CD4-positive, alpha-beta T cell treated with Interferon gamma for 1 hour (primary cell): ENCODE measurements at regions not wholly inside any gene's neighbourhood (a gene's known extent, or its start where the extent isn't known, plus 50 kb on each side); places are given as distances from the start of the nearest gene placed in this dataset.

Experiments used
- DNase-seq: peaks from one replicate; pipeline ENCODE4 v3.0.0-alpha.2; 2020

- no peak for DNase-seq
These were observed 91.8 kb downstream of the DHCR7 start for GRCh38 chr11:71356280-71356876.

- DNase-seq = no peak
These were observed 92.9 kb downstream of the DHCR7 start for GRCh38 chr11:71355281-71355680.

- no peak for DNase-seq
These were observed 93.6 kb downstream of the DHCR7 start for GRCh38 chr11:71354394-71355105.

DNA sequence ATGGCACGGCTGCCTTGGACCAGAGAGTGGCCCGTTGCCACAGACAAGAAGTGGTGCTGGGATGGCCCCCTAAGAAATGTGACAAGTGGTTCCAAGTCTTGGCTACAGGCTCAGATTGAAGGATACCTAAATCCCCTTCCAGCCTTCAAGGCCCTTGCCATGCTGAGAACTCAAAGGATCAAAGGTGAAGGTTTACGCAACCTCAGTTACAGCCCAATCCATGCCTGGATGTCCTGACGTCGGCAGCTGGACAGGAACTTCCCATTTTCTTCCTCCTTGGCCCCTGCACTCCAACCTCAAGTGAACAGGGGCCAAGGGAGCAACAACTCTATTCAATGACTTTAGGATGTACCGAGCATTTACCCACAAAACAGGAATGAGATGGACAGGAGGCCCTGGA is 95.4 kb downstream of the DHCR7 start:
- DNase-seq = no peak

- no peak for DNase-seq
These were observed 96.0 kb downstream of the DHCR7 start for GRCh38 chr11:71352226-71352625.

- no peak for DNase-seq
These were observed 97.2 kb upstream of the SHANK2 start for GRCh38 chr11:71349627-71350026.

DNA sequence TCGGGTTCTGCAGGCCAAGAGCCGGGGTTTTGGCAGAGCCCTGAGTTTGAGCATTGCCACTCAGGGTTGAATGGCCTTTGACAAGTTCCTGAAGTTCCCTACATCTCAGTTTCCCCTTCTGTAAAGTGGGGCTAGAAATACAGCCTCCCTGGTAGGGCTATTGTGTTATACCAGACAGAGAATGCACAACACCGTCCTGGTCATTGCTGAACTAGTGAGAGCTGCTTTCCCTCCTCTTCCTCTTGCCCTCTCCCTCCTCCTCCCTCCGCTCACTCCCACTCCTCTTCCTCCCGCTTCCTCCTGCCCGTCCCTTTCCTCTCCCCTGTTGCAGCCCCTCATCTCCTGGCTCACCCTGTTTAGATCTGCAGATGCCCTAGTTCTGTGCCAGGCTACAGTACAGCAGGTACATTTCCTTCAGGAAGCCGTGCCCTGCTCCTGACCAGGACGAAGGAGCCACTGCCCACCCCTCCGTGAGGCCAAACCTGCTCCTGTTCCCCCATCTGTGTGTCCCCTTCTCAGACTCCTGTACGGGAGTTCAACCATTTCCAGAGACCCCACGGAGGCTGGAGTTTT is 91.5 kb upstream of the SHANK2 start:
- DNase-seq = no peak

GRCh38 chr11:71342951-71343827 is 90.8 kb upstream of the SHANK2 start:
- no peak for DNase-seq

- DNase-seq = no peak
These were observed 89.7 kb upstream of the SHANK2 start for GRCh38 chr11:71342116-71342515.

DNA sequence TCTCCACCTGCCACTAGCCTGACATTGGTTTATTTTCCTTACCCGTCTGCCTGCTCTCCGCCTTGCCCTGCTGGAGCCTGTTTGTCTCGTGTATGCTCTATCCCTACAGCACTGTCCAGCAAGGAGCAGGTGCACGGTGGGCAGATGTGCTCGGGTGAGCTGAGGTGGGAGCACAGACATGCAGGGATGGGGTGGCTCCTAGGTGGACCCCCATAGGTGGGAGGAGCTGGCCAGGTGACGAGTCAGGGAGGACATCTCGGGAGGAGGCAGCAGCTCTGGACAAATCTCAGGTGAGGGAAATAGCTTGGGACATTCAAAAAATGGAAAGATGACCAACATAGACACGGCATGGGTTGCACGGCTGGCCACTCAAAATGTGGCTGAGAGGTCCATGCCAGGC is 89.2 kb upstream of the SHANK2 start:
- no peak for DNase-seq

DNA sequence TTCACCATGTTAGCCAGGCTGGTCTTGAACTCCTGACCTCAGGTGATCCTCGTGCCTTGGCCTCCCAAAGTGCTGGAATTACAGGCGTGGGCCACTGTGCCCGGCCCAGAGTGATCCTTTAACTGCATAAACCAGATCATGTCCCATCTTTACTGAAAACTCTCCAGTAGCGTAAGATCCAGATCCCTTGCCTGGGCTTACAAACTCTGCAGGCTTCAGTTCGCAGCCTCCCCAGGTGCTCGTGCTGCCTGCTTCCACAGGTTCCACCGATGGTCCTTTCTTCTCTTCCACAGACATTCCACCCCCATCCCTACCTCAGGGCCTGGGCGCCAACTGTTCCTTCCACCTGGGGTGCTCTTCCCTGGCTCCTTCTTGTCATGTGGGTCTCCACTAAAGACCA is 88.8 kb upstream of the SHANK2 start:
- no peak for DNase-seq

- DNase-seq = no peak
These were observed 87.8 kb upstream of the SHANK2 start for GRCh38 chr11:71340086-71340606.

DNA sequence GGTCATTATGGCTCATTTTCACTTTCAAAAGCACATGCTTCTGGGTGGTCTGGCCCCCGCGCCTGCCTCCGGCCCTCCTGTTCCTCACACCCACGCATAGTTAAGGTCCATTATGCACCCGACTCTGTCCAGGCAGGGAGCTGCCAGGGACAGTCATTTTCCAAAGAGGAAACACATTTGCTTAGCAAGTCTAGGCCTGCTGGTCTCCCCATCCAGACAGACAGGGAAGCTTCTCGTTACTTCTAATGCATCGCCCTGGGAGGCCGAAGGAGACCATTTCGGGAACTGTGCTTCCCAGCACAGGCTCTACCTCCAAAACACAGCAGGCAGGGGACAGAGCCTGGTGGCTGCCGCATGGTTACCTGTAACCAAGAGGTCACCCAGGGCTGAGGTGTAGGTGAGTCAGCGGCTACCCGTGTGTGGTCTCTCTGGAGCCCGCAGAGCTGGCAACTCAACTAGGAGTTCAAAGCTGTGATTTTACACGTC is 87.1 kb upstream of the SHANK2 start:
- DNase-seq = no peak

DNA sequence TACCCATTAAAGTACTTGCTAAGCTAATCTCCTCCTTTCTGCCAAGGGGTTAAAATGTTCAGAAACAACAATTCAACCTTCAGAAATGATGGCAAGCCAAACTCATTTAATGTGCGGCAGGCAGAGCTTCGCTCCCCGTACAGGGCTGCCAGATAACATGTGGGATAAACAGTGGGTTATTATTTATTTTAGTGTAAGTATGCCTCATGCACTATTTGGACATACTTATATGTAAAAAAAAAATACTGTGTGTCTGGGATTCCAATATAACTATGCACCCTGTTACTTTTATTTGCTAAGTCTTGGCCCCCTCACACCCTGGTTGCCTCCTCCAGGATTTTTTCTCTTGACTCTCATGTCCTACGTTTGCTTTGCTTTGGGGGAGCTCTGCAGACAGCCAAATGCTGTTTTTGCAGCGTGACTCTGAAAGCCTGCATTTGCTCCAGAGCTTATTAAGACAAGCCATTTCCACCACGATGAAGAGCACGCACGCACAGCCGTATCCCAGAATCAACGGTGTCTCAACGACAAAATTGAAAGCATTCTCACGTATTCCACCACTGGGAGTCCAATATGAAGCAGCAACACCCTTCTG is 86.5 kb upstream of the SHANK2 start:
- no peak for DNase-seq

DNA sequence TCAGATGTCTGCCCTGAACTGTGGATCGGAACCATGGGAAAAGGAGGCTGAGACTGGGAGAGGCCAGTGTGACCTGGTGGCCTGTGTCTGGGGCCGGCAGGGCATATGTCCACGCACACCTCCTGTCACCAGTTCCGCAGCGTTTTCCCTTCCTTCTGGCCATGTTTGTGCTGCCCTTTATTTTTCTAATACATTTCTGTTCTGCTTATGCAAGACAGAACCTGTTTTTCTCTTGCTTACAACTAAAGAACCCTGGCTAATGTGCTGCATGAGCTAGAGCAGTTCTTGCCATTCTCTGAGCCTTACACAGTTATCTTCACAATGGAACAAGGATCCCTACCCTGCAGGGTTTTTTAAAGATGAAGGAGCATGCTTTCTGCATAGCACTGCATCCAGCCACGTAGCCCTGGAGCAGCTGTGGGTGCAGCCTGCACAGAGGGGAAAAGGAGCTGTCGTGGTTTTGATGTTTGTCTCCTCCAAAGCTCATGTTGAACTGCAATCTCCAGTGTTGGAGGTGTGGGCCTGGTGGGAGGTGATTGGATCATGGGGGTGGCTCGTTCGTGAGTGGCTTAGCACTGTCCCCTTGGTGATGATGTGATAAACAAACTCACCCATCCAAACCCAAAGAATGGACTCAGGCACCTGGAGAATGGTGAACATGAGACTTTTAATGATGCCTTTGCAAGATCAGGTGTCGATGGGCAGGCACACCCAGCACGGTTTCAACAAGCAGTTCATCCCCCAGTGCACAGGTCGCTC is 84.8 kb upstream of the SHANK2 start:
- no peak for DNase-seq

- DNase-seq = no peak
These were observed 84.0 kb upstream of the SHANK2 start for GRCh38 chr11:71336176-71336995.

- no peak for DNase-seq
These were observed 83.0 kb upstream of the SHANK2 start for GRCh38 chr11:71335371-71335770.

GRCh38 chr11:71334191-71334590 is 81.8 kb upstream of the SHANK2 start:
- DNase-seq = no peak

- DNase-seq = no peak
These were observed 81.1 kb upstream of the SHANK2 start for GRCh38 chr11:71333473-71333872.

DNA sequence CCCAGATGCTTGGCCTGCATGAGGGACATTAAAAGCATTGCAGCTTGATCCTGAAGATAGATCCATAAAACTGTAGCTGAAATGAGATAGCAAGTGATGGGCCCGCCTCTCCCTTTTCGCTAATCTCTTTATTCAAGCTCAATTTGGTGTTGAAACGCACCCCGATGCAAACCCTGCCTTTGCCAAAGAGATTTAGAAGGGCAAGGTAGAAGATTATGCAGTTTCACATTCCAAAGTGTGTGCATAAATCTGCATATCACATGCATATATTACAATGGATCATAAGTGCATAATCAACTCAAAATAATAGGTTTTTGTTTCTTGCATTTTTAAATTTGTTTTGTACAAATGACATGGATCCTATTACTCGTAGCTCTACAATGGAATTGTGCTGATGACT is 80.1 kb upstream of the SHANK2 start:
- DNase-seq = no peak

GRCh38 chr11:71332046-71332445 is 79.7 kb upstream of the SHANK2 start:
- DNase-seq = no peak
